ENCODE measurements at regions not wholly inside any gene's neighbourhood (a gene's known extent, or its start where the extent isn't known, plus 50 kb on each side); places are given as distances from the start of the nearest gene placed in this dataset.

- intact Hi-C loops (cut with DNase I): no loop called here
- Histone ChIP-seq H3K9me3 (peaks cover 0 to 11% (median 2%) of the 10 kb centered on the region in 4 donors), H3K4me1 (no peaks in the 10 kb centered on the region), H3K4me3 (no peak overlapping the region), H3K27ac (replicated peaks in 1 of 4) (no peak overlapping the region), H3K36me3 (no peaks in the 10 kb centered on the region), H3K27me3 (no peaks in the 10 kb centered on the region)
- 73% methylated on average over 2 of the region's 2 CpGs for WGBS
- TF ChIP-seq EP300 (IDR thresholded peaks at IDR 0.05): no peak
- no peak for TF ChIP-seq POLR2A (IDR thresholded peaks at IDR 0.05; ENCODE audit: low read depth)
- TF ChIP-seq, protein P1, sequence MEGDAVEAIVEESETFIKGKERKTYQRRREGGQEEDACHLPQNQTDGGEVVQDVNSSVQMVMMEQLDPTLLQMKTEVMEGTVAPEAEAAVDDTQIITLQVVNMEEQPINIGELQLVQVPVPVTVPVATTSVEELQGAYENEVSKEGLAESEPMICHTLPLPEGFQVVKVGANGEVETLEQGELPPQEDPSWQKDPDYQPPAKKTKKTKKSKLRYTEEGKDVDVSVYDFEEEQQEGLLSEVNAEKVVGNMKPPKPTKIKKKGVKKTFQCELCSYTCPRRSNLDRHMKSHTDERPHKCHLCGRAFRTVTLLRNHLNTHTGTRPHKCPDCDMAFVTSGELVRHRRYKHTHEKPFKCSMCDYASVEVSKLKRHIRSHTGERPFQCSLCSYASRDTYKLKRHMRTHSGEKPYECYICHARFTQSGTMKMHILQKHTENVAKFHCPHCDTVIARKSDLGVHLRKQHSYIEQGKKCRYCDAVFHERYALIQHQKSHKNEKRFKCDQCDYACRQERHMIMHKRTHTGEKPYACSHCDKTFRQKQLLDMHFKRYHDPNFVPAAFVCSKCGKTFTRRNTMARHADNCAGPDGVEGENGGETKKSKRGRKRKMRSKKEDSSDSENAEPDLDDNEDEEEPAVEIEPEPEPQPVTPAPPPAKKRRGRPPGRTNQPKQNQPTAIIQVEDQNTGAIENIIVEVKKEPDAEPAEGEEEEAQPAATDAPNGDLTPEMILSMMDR (IDR thresholded peaks at IDR 0.05): no peak
- TF ChIP-seq POLR2AphosphoS5 (IDR thresholded peaks at IDR 0.05): no peak
- DNase-seq (ENCODE audit: extremely low spot score): no peak
These were observed 317.0 kb downstream of the GABRB3 start for GRCh38 chr15:26455828-26456227.

DNA sequence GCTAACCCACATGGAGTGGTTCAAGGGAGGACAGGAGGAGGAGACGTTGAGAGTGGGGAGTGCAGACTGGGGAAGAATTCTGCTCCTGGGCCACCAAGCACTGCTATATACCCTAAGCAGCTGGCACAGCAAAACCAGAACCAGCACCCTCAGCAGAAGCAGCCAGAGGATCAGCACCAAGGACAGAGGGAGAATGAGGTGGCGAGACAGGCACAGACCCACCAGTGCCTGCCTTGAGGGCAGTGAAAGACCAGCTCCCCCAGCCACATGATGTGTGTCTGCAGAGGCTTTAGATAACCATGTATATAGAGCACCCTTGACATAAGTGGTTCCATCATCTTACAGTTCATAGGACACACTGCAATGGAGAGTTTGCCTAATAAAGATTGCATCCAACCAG, 319.0 kb downstream of the GABRB3 start:
- no peaks in the 10 kb centered on the region for H3K4me1 ChIP-seq
- intact Hi-C loops (cut with DNase I): no loop called here
- H3K27ac ChIP-seq (replicated peaks in 1 of 4): no peak overlapping the region
- no peak overlapping the region for H3K4me3 ChIP-seq
- DNase-seq (ENCODE audit: extremely low spot score): no peak
- TF ChIP-seq, protein P1 (IDR thresholded peaks at IDR 0.05): no peak
- no peak for TF ChIP-seq POLR2AphosphoS5 (IDR thresholded peaks at IDR 0.05)
- no peak for TF ChIP-seq EP300 (IDR thresholded peaks at IDR 0.05)
- H3K27me3 ChIP-seq: no peaks in the 10 kb centered on the region
- H3K9me3 ChIP-seq: peaks cover 0 to 11% (median 2%) of the 10 kb centered on the region in 4 donors
- H3K36me3 ChIP-seq: no peaks in the 10 kb centered on the region
- WGBS: 33% methylated on average over 2 of the region's 2 CpGs

- intact Hi-C loops (cut with DNase I): no loop called here
- H3K36me3 ChIP-seq: no peaks in the 10 kb centered on the region
- no peak overlapping the region for H3K27ac ChIP-seq (replicated peaks in 1 of 4)
- TF ChIP-seq, protein P1 (IDR thresholded peaks at IDR 0.05): no peak
- TF ChIP-seq POLR2A (IDR thresholded peaks at IDR 0.05; ENCODE audit: low read depth) (no peak), EP300 (IDR thresholded peaks at IDR 0.05) (no peak), POLR2AphosphoS5 (IDR thresholded peaks at IDR 0.05) (no peak)
- H3K4me3 ChIP-seq: no peak overlapping the region
- WGBS: 65% methylated on average over 6 of the region's 6 CpGs
- DNase-seq (ENCODE audit: extremely low spot score): no peak
- H3K27me3 ChIP-seq: no peaks in the 10 kb centered on the region
- no peaks in the 10 kb centered on the region for H3K4me1 ChIP-seq
- H3K9me3 ChIP-seq: peaks cover 0 to 2% (median 0%) of the 10 kb centered on the region in 4 donors
These were observed 320.9 kb downstream of the GABRB3 start for GRCh38 chr15:26451995-26452394.

DNA sequence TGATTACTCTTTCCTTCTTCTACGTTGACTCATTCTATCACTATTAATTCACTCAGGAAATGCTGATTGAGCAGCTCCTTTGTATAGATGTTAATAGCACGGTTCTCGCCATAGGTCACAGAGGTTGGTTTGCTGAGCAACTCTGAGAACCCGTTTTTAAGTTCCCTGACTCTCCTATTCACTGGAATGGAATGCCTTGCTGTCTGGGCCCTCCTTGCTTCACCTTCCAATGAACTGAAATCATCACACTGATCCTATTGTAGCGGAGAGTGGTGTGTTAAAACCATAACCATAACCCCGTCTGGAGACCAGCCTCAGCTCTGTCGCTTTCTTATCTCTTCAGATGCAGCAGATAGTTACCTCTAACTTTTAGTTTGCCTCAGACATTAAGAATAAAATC, 323.6 kb downstream of the GABRB3 start:
- Histone ChIP-seq H3K4me1 (no peaks in the 10 kb centered on the region), H3K4me3 (no peak overlapping the region), H3K27ac (replicated peaks in 1 of 4) (no peak overlapping the region), H3K36me3 (no peaks in the 10 kb centered on the region), H3K9me3 (no peaks in the 10 kb centered on the region), H3K27me3 (no peaks in the 10 kb centered on the region)
- no peak for DNase-seq (ENCODE audit: extremely low spot score)
- TF ChIP-seq POLR2A (IDR thresholded peaks at IDR 0.05; ENCODE audit: low read depth): no peak
- TF ChIP-seq, protein P1 (IDR thresholded peaks at IDR 0.05): no peak
- no peak for TF ChIP-seq POLR2AphosphoS5 (IDR thresholded peaks at IDR 0.05)
- no peak for TF ChIP-seq EP300 (IDR thresholded peaks at IDR 0.05)
- intact Hi-C loops (cut with DNase I): no loop called here
- 68% methylated on average over 7 of the region's 7 CpGs for WGBS

- TF ChIP-seq EP300 (IDR thresholded peaks at IDR 0.05) (no peak), POLR2AphosphoS5 (IDR thresholded peaks at IDR 0.05) (no peak), POLR2A (IDR thresholded peaks at IDR 0.05; ENCODE audit: low read depth) (no peak)
- TF ChIP-seq, protein P1 (IDR thresholded peaks at IDR 0.05): no peak
- Histone ChIP-seq H3K27me3 (no peaks in the 10 kb centered on the region), H3K36me3 (no peaks in the 10 kb centered on the region), H3K9me3 (no peaks in the 10 kb centered on the region), H3K4me3 (no peak overlapping the region), H3K27ac (replicated peaks in 1 of 4) (no peak overlapping the region), H3K4me1 (no peaks in the 10 kb centered on the region)
- 83% methylated on average over 4 of the region's 4 CpGs for WGBS
- intact Hi-C loops (cut with DNase I): no loop called here
- no peak for DNase-seq (ENCODE audit: extremely low spot score)
These were observed 329.5 kb downstream of the GABRB3 start for GRCh38 chr15:26443321-26443720.
